Activated T-helper 1 cell treated with anti-CD3 and anti-CD28 coated beads, Interleukin-2, amount 50 U/mL, for 16 hours (primary cell): ENCODE measurements at regions not wholly inside any gene's neighbourhood (a gene's known extent, or its start where the extent isn't known, plus 50 kb on each side); places are given as distances from the start of the nearest gene placed in this dataset.

Source experiments
- DNase-seq, 2 donors: peaks; one replicate each; pipeline ENCODE4 v3.0.0-alpha.2; 2020; ENCODE audit warnings: low read depth in 1 of 2, low spot score in 1 of 2

GRCh38 chr11:70811483-70811882 is 413.2 kb downstream of the CTTN start:
- no peak for DNase-seq

- no peak for DNase-seq
Observed at GRCh38 chr11:70811915-70812314, 413.6 kb downstream of the CTTN start.

- no peak for DNase-seq
Observed at GRCh38 chr11:70812472-70812871, 414.1 kb downstream of the CTTN start.

- no peak for DNase-seq
Observed at GRCh38 chr11:70813651-70814050, 415.3 kb downstream of the CTTN start.

- DNase-seq = no peak
Observed at GRCh38 chr11:70815485-70815832, 417.1 kb downstream of the CTTN start.

- no peak for DNase-seq
Observed at GRCh38 chr11:70816156-70816678, 417.9 kb downstream of the CTTN start.

GRCh38 chr11:70818351-70818750 is 420.0 kb downstream of the CTTN start:
- no peak for DNase-seq

GRCh38 chr11:70819022-70819421 is 420.7 kb downstream of the CTTN start:
- DNase-seq = no peak

- no peak for DNase-seq
Observed at GRCh38 chr11:70820311-70820710, 422.0 kb downstream of the CTTN start.

GRCh38 chr11:70820712-70821111 is 422.4 kb downstream of the CTTN start:
- DNase-seq = no peak

- no peak for DNase-seq
Observed at GRCh38 chr11:70823771-70824170, 425.4 kb downstream of the CTTN start.

- DNase-seq = no peak
Observed at GRCh38 chr11:70824605-70825245, 426.4 kb downstream of the CTTN start.

GRCh38 chr11:70825893-70826540 is 426.4 kb downstream of the SHANK2 start:
- DNase-seq = no peak

- DNase-seq = no peak
Observed at GRCh38 chr11:70826541-70827335, 425.6 kb downstream of the SHANK2 start.

- DNase-seq = no peak
Observed at GRCh38 chr11:70828593-70829082, 423.7 kb downstream of the SHANK2 start.

GRCh38 chr11:70829134-70829885 is 423.1 kb downstream of the SHANK2 start:
- no peak for DNase-seq

- DNase-seq = no peak
Observed at GRCh38 chr11:70829886-70830272, 422.5 kb downstream of the SHANK2 start.

GRCh38 chr11:70833011-70833410 is 419.4 kb downstream of the SHANK2 start:
- no peak for DNase-seq

- no peak for DNase-seq
Observed at GRCh38 chr11:70833554-70833953, 418.8 kb downstream of the SHANK2 start.

- DNase-seq = no peak
Observed at GRCh38 chr11:70834277-70834940, 418.0 kb downstream of the SHANK2 start.
